H1 (cell line): ENCODE measurements at regions not wholly inside any gene's neighbourhood (a gene's known extent, or its start where the extent isn't known, plus 50 kb on each side); places are given as distances from the start of the nearest gene placed in this dataset.

Experiments
- CHD2 ChIP-seq: IDR thresholded peaks from 2 replicates; pipeline ENCODE4 v1.6.1; 2012; ENCODE audit warnings: low read length, improper control_type of control experiment
- EP300 ChIP-seq, 2 experiments: IDR thresholded peaks; 1 replicate in 1 of 2; 2 replicates in 1 of 2; pipeline ENCODE4 v1.6.1; 2011 to 2012; ENCODE audit warnings: low read depth in 2 of 2, low read length in 2 of 2, mild to moderate bottlenecking in 2 of 2, borderline replicate concordance in 1 of 2, inconsistent platforms in 1 of 2, moderate library complexity in 1 of 2
- EZH2 ChIP-seq: fragments of 200-600 bp; sonication (generic); IDR thresholded peaks from 2 replicates; pipeline ENCODE4 v1.7.1; 2012; ENCODE audit warnings: low read depth, mild to moderate bottlenecking, moderate library complexity, low read length, inconsistent platforms; ENCODE audit not compliant: severe bottlenecking
- POLR2A ChIP-seq, 2 experiments: IDR thresholded peaks; 1 replicate in 1 of 2; 2 replicates in 1 of 2; pipeline ENCODE4 v1.6.1; 2011; ENCODE audit warnings: low read depth in 2 of 2, low read length in 2 of 2, mild to moderate bottlenecking in 2 of 2; ENCODE audit errors: control extremely low read depth in 1 of 2
- SUZ12 ChIP-seq: fragments of 200-600 bp; sonication (generic); IDR thresholded peaks from 2 replicates; pipeline ENCODE4 v1.6.1; 2012; ENCODE audit warnings: mild to moderate bottlenecking, inconsistent platforms, low read length, moderate library complexity, mixed read lengths
- TF ChIP-seq, protein P1 (sequence below), 3 experiments: IDR thresholded peaks; 1 replicate in 2 of 3; 2 replicates in 1 of 3; pipeline versions ENCODE4 v1.5.1 to v1.6.1; 2011; ENCODE audit warnings: low read length in 3 of 3, mild to moderate bottlenecking in 3 of 3, inconsistent platforms in 2 of 3, low read depth in 1 of 3, moderate library complexity in 1 of 3; ENCODE audit not compliant: insufficient read depth in 1 of 3; ENCODE audit errors: control extremely low read depth in 1 of 3

- no peak for TF ChIP-seq EZH2
- TF ChIP-seq EP300 (IDR thresholded peaks at IDR 0.05; ENCODE audit: borderline replicate concordance in 1 of 2, low read depth in 2 of 2, low read length in 2 of 2): no peak
- no peak for TF ChIP-seq CHD2
- TF ChIP-seq SUZ12: no peak
- TF ChIP-seq, protein P1, sequence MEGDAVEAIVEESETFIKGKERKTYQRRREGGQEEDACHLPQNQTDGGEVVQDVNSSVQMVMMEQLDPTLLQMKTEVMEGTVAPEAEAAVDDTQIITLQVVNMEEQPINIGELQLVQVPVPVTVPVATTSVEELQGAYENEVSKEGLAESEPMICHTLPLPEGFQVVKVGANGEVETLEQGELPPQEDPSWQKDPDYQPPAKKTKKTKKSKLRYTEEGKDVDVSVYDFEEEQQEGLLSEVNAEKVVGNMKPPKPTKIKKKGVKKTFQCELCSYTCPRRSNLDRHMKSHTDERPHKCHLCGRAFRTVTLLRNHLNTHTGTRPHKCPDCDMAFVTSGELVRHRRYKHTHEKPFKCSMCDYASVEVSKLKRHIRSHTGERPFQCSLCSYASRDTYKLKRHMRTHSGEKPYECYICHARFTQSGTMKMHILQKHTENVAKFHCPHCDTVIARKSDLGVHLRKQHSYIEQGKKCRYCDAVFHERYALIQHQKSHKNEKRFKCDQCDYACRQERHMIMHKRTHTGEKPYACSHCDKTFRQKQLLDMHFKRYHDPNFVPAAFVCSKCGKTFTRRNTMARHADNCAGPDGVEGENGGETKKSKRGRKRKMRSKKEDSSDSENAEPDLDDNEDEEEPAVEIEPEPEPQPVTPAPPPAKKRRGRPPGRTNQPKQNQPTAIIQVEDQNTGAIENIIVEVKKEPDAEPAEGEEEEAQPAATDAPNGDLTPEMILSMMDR (IDR thresholded peaks at IDR 0.05; ENCODE audit: control extremely low read depth in 1 of 3, insufficient read depth in 1 of 3, low read depth in 1 of 3, low read length in 3 of 3): no peak
- TF ChIP-seq POLR2A (IDR thresholded peaks at IDR 0.05; ENCODE audit: control extremely low read depth in 1 of 2, low read depth in 2 of 2, low read length in 2 of 2): no peak
Measured at GRCh38 chr15:98546329-98546728, 102.0 kb upstream of the IGF1R start.
